ENCODE measurements at regions not wholly inside any gene's neighbourhood (a gene's known extent, or its start where the extent isn't known, plus 50 kb on each side); places are given as distances from the start of the nearest gene placed in this dataset.

- peak in 3 of 11 donors; percentile 8 to 12 (median 11) for DNase-seq (ENCODE audit: extremely low read depth in 1 of 11, low read depth in 9 of 11, low spot score in 4 of 11)
These were observed 488.9 kb downstream of the RNF144A start for GRCh38 chr2:7405861-7406715.

DNA sequence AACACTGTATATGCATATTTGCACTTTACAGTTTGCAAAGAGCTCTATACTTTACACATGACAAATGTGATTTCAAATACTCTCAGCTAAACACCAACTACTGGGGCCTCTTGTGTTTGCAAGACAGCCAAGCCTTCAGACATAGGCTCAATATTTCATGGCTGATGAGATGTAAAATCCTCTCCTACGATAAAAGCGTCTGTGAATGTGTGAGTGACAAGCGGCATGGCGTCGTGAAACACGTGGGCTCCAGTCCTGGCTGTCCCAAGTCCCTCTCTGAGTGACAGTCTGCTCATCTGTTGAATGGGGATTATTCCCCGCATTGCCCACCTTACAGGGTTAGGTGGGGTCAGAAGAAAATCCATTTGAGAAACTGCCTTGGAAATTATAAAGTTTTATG, 489.8 kb downstream of the RNF144A start:
- no peak for DNase-seq (ENCODE audit: extremely low read depth in 1 of 11, low read depth in 9 of 11, low spot score in 4 of 11)

DNA sequence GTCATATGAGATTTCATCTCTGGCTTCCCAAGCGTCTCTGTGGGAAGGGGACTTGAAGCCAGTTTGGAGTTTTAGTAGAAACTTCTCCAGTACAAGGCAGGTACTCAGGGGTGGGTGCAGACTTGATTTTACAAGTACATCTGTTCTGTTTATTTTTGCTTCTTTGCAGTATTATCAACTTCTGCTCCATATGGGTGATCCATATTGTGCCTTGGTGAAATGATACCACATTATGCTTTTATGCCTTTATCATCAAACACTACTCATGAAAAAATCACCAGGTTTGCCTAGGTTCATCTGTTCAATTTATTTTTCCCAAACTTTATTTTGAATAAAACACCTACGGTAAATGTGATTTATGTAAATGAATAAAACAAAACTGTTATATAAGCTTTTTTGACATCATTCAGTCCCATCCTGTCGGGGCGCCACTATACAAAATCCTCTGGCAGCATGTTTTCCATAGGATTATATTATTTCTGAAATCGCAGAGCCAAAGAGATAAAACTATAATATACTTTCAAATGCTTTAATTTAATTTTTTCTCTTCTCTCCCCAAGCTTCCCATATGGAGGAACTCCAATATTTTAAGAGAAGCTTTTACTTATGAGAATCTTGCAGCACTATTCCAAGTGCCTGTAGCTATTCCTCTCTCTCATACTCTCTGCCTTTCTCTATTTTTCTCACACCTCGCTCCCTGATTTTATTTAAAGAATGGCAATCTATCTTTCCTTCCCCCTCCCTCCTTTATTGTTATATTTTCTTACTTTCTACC, 490.9 kb downstream of the RNF144A start:
- no peak for DNase-seq (ENCODE audit: extremely low read depth in 1 of 11, low read depth in 9 of 11, low spot score in 4 of 11)

DNA sequence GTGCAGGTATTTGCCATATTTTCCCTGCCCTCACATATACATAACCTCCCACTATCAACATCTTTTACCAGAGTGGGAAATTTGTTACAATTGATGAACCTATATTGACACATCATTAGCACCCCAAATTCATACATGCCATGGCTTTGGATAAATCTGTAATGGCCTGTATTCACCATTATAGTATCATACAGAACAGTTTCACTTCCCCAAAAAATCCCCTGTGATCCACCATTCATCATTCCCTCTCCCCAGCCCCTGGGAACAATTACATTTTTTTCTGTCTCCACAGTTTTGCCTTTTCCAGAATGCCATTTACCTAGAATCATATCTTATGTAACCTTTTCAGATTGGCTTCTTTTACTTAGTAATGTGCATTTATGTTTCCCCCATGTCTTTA, 494.5 kb downstream of the RNF144A start:
- no peak for DNase-seq (ENCODE audit: extremely low read depth in 1 of 11, low read depth in 9 of 11, low spot score in 4 of 11)

DNA sequence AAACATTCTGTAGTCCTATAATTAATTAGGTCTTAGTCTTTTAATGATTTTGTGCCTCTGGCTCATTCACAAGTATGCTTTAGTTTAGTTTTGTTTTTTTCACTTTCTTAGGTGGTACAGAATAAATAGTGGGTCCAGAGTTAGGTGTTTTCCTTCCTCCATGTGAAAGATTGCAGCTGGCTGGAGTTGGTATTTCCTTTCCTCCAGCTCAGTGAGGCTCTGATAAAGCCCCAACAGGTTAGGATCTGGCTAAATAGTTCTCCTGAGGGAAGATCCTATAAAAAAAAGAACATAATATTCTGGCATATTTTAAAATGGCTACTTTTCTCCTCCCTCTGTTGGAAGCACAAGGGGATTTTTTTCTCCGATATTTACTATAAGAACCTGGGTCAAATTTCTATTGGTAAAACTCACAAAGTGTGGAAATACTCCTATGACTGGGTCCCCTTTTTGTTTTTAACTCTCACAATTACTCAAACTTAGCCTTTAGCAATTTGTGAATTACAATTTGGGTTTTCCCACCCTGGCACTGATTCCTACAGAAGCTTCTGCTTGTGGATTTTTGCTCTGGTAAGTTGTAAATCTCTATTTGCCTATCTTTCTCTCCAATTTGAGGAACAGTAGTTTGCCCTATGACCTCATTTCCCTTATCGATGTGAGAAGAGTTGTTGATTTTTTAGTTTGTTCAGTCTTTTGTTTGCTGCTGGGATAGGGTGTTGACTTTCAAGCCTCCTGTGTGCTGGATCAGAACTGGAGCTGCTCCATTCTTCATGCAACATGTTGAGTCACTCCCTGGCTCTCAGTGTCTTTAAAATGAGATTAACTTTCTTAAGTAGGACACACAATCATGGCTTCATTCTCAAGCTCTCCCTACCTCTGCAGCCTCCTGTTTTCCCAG, 500.9 kb downstream of the RNF144A start:
- DNase-seq (ENCODE audit: extremely low read depth in 1 of 11, low read depth in 9 of 11, low spot score in 4 of 11), result no peak

DNA sequence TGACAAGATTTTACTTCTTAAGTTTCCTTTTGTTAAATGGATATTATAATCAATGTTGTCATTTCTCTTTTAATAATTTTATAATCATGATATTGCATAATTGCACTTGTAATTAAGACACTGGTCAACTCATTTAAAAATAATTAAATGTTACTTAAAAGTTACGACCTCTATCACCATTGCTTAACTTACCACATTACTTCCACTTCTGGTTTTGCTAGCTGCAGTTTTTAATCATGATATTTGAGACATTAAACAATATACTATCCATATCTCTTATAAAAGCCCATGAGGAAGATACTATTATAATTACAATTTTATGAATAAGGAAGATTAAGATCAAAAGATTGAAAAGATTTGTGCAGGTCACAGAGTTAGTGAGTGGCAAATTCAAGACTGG, 502.0 kb downstream of the RNF144A start:
- no peak for DNase-seq (ENCODE audit: extremely low read depth in 1 of 11, low read depth in 9 of 11, low spot score in 4 of 11)

DNA sequence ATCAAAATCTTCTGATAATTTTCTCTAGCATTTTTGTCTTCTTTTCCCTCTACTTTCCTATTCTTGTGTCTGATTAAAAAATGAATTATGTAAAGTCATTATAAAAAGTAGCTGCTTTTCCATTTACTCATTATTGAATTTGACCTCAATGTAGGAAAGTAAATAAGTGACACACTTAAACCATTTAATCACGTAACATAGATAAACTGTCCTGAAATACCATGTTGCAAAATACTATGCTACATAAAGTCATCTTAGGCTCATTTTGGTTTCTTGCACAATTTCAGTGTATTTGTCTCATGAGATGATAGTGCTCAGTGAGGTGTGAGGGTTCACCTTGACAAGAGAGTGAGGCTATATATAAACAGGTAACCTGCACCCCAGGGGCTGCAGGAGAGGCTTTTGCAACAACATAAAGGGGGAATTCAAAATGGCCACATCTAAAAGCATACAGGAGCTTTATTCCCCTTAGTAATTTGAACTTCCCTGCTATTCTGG, 502.7 kb downstream of the RNF144A start:
- no peak for DNase-seq (ENCODE audit: extremely low read depth in 1 of 11, low read depth in 9 of 11, low spot score in 4 of 11)

GRCh38 chr2:7420530-7420929, 503.3 kb downstream of the RNF144A start:
- DNase-seq (ENCODE audit: extremely low read depth in 1 of 11, low read depth in 9 of 11, low spot score in 4 of 11), result no peak

DNA sequence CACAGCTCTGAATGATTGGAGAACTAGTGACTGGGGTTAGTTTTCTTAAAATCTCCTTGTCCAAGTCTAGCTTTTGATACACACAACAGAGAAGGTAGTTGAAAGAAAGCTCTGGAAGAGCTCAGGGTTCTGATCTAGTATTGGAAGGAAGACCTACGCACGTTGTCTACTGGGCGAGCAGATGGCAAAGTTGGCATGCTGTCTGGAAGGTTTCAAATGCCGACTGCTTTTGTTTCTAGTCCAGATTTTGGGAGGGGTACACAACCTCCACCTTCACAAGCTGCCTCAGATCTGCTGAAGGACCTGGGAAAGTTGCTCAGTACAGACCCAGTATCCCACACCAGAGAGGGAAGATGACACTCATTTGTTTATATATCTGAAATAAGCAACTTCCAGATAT, 507.3 kb downstream of the RNF144A start:
- DNase-seq (ENCODE audit: extremely low read depth in 1 of 11, low read depth in 9 of 11, low spot score in 4 of 11), result no peak

GRCh38 chr2:7427293-7428060, 510.3 kb downstream of the RNF144A start:
- DNase-seq (ENCODE audit: extremely low read depth in 1 of 11, low read depth in 9 of 11, low spot score in 4 of 11), result peak; percentile 46 to 64 (median 56)

DNA sequence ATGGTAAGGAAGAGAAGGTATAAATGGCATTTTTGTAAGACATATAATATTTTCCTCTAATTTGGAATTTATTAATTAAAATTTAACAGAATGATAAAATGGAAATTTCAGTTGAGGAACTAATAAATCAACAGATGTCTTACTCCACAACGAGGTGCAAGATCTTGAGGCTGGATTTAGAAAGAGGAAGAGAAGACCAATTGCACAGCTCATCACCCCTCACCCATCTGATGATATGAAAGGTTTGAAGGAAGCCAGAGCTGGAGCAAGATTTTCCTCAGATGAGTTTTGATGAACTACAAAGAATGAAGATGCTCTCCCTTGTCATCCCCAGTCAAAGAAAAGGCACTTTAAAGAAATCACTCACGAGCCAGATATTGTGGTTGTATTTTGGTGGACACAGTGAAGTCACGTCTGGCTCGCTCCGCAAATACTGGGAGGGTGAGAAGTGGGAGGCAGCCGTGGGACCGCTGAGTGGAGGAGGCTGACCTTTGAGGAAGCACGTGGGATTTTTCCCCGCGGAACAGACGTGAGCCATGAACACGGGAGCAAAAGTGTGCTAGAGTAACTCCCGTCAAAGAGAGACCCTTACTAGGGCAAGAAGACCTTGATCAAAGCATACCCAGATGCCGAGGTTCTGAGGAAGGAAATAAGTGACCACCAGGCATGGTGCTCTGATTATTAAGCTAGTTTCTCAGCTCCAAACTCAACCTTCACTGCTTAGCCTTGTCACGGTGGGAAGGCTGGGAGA, 511.4 kb downstream of the RNF144A start:
- no peak for DNase-seq (ENCODE audit: extremely low read depth in 1 of 11, low read depth in 9 of 11, low spot score in 4 of 11)

DNA sequence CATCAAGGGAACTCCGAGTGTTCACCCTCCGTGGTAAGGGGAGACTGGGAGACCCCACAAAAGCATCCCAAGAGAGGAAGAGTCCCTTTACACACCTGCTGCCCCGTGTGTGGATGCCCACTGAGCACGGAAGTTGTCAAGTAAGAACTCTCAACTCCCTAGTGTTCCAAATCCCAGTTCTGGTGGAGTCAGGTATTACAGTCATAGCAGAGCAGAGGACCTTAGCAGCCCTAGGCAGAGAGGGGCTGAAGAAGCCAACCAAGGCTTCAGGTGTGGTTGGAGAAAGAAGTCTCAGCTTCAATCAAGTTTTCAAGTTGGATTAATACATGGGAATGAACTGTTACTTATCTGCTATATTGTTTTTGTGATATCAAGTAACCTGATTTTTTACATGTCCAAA, 512.5 kb downstream of the RNF144A start:
- no peak for DNase-seq (ENCODE audit: extremely low read depth in 1 of 11, low read depth in 9 of 11, low spot score in 4 of 11)

- DNase-seq (ENCODE audit: extremely low read depth in 1 of 11, low read depth in 9 of 11, low spot score in 4 of 11), result peak in 1 of 11 donors; percentile 1
These were observed 513.2 kb downstream of the RNF144A start for GRCh38 chr2:7430421-7430868.

DNA sequence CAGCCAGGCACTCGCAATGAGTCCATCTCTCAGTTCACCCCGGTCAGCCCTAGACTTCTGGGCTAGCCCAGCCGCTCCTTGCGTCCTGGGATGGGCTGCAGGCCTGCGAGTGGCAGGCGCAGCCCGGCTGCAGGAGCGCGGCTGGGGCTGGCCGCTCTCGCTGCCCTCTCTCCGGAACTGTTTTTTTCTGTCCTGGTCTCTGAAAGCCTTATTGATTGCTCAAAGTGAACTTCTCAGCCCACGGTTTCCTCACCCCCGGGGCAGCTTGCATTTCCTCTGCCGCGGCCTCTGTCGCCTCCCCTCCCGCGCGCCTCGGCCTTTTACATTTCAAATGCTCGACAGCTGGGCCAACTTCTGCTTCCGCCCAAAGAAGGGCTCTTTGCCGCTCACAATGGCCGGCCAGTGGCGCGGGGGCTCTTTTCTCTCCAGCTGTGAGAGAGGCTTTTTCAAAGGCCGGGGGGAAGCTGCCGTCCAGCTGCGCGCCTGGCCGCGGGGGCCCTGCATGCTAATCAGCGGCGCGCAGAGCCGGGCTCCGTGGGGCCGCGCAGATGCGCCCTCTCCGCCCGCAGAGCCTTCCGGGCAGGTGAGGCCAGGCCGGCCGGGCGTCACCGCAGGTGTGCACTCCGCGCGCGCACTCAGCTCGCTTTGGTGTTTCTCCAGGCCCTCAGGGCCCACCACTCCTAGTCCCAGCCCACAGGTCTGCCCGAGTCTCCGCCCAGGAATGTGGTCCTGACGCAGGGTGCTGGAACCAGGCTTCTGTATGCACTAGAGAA, 513.8 kb downstream of the RNF144A start:
- peak in 8 of 11 donors; percentile 9 to 54 (median 39) for DNase-seq (ENCODE audit: extremely low read depth in 1 of 11, low read depth in 9 of 11, low spot score in 4 of 11)

DNA sequence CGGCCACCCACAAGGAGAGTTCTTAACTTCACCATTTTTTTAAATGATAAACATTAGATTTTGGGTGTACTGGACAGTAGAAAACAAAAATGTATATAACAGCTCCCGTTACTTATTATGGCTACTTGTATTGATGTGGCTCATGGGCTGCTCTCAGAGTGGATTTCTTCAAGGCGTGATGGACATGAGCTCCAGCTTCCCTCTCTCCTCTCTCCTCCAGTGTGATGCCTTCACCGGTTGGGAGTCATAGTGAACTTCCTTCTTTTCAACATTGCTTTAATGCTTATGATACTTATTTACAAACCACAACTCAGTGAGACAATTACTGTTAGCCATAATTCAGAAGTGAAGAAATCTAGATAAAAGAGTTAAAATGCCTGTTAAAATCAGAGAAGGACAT, 515.2 kb downstream of the RNF144A start:
- no peak for DNase-seq (ENCODE audit: extremely low read depth in 1 of 11, low read depth in 9 of 11, low spot score in 4 of 11)

- DNase-seq (ENCODE audit: extremely low read depth in 1 of 11, low read depth in 9 of 11, low spot score in 4 of 11), result no peak
These were observed 519.1 kb downstream of the RNF144A start for GRCh38 chr2:7436096-7436906.

Measured in renal cortex interstitium (tissue), 11 donors.